IMR-90 (cell line): ENCODE measurements at regions not wholly inside any gene's neighbourhood (a gene's known extent, or its start where the extent isn't known, plus 50 kb on each side); places are given as distances from the start of the nearest gene placed in this dataset.

ENCODE experiments used
- ATAC-seq: fragments of 200-7000 bp; cut with Tn5 transposase; 2 replicates; pipeline ENCODE4 v1.9.1; 2020; ENCODE audit warnings: low read depth, mild to moderate bottlenecking, moderate library complexity
- BruUV-seq: library from RNA; stranded (reverse); fragments of 400-500 nt; replicated peaks from 2 replicates; lab custom pipeline; 2021; lab: Mats Ljungman, UMichigan
- CTCF ChIA-PET: fragments of 300-600 bp; formaldehyde crosslinking; extraction: SDS; loops from one replicate; lab custom pipeline; 2021; ENCODE audit warnings: antibody characterized with exemption; lab: Yijun Ruan, JAX
- POLR2A ChIA-PET: fragments of 300-600 bp; sonication (Branson Sonifier 250); formaldehyde crosslinking; loops from one replicate; lab custom pipeline; 2022; ENCODE audit warnings: antibody characterized with exemption; ENCODE audit not compliant: unreplicated experiment; lab: Charles Lee
- DNase-seq: peaks from one replicate; pipeline ENCODE4 v3.0.0; 2013
- H2AFZ ChIP-seq: replicated peaks from 2 replicates; pipeline ENCODE3; 2013; ENCODE audit warnings: low read length, mild to moderate bottlenecking; ENCODE audit not compliant: poor library complexity
- H2AK5ac ChIP-seq: 2 replicates; pipeline ENCODE4 v1.6.1; 2013; ENCODE audit warnings: low read depth, low read length, inconsistent platforms
- H2AK9ac ChIP-seq: replicated peaks from 2 replicates; pipeline ENCODE3; 2013; ENCODE audit warnings: mild to moderate bottlenecking, low read depth, low read length, moderate library complexity; ENCODE audit not compliant: poor library complexity
- H2BK120ac ChIP-seq: 2 replicates; pipeline ENCODE4 v1.6.1; 2013; ENCODE audit warnings: low read depth, low read length, inconsistent platforms
- H2BK15ac ChIP-seq: 3 replicates; pipeline ENCODE4 v1.6.1; 2013; ENCODE audit warnings: low read depth, low read length, inconsistent platforms
- H2BK20ac ChIP-seq: 2 replicates; pipeline ENCODE4 v1.6.1; 2013; ENCODE audit warnings: low read depth, mild to moderate bottlenecking, inconsistent platforms, low read length, moderate library complexity
- H2BK5ac ChIP-seq: 2 replicates; pipeline ENCODE4 v1.6.1; 2013; ENCODE audit warnings: mild to moderate bottlenecking, low read depth, low read length, inconsistent platforms; ENCODE audit not compliant: poor library complexity, severe bottlenecking
- H3K14ac ChIP-seq: replicated peaks from 2 replicates; pipeline ENCODE4 v1.6.1; 2013; ENCODE audit warnings: low read depth, low read length, inconsistent platforms
- H3K18ac ChIP-seq: 2 replicates; pipeline ENCODE4 v1.6.1; 2013; ENCODE audit warnings: low read depth, low read length, control low read depth
- H3K23ac ChIP-seq: 2 replicates; pipeline ENCODE4 v1.6.1; 2013; ENCODE audit warnings: low read depth, low read length, inconsistent platforms
- H3K27ac ChIP-seq: 2 replicates; pipeline ENCODE4 v1.5.1; 2013; ENCODE audit warnings: mild to moderate bottlenecking, control low read depth, low read length; ENCODE audit not compliant: insufficient read depth
- H3K27me3 ChIP-seq: 2 replicates; pipeline ENCODE4 v1.6.1; 2013; ENCODE audit warnings: low read length; ENCODE audit not compliant: control insufficient read depth, insufficient read depth
- H3K36me3 ChIP-seq: 2 replicates; pipeline ENCODE4 v1.6.1; 2013; ENCODE audit warnings: low read length, mixed read lengths; ENCODE audit not compliant: control insufficient read depth, insufficient read depth
- H3K4ac ChIP-seq: 2 replicates; pipeline ENCODE4 v1.6.1; 2013; ENCODE audit warnings: low read depth, low read length, inconsistent platforms
- H3K4me1 ChIP-seq: 2 replicates; pipeline ENCODE4 v1.6.1; 2013; ENCODE audit warnings: low read length, mixed read lengths; ENCODE audit not compliant: control insufficient read depth, insufficient read depth
- H3K4me2 ChIP-seq: 2 replicates; pipeline ENCODE4 v1.6.1; 2013; ENCODE audit warnings: low read depth, mild to moderate bottlenecking, control low read depth, low read length, moderate library complexity
- H3K4me3 ChIP-seq: 2 replicates; pipeline ENCODE4 v1.5.1; 2013; ENCODE audit warnings: low read depth, mild to moderate bottlenecking, control low read depth, low read length, moderate library complexity; ENCODE audit not compliant: insufficient read depth
- H3K56ac ChIP-seq: 2 replicates; pipeline ENCODE4 v1.6.1; 2013; ENCODE audit warnings: low read length, inconsistent platforms; ENCODE audit not compliant: insufficient read depth; ENCODE audit errors: extremely low read depth
- H3K79me1 ChIP-seq, 2 experiments: 2 replicates each; pipeline ENCODE4 v1.6.1; 2013; ENCODE audit warnings: low read length in 2 of 2, inconsistent platforms in 1 of 2, low read depth in 1 of 2
- H3K9ac ChIP-seq: 2 replicates; pipeline ENCODE4 v1.6.1; 2013; ENCODE audit warnings: low read depth, low read length, control low read depth
- H3K9me1 ChIP-seq: 2 replicates; pipeline ENCODE4 v1.6.1; 2013; ENCODE audit warnings: low read length, inconsistent platforms; ENCODE audit not compliant: insufficient read depth
- H3K9me3 ChIP-seq: 2 replicates; pipeline ENCODE4 v1.6.1; 2013; ENCODE audit warnings: low read length; ENCODE audit not compliant: control insufficient read depth, insufficient read depth
- H4K20me1 ChIP-seq: 2 replicates; pipeline ENCODE4 v1.6.1; 2013; ENCODE audit warnings: low read length, inconsistent platforms; ENCODE audit not compliant: insufficient read depth
- H4K5ac ChIP-seq: 2 replicates; pipeline ENCODE4 v1.6.1; 2013; ENCODE audit warnings: mild to moderate bottlenecking, low read depth, low read length, control low read depth
- H4K8ac ChIP-seq, 2 experiments: 2 replicates each; pipeline ENCODE4 v1.6.1; 2013; ENCODE audit warnings: low read depth in 2 of 2, low read length in 2 of 2, control low read depth in 1 of 2, inconsistent platforms in 1 of 2
- H4K91ac ChIP-seq: 2 replicates; pipeline ENCODE4 v1.6.1; 2013; ENCODE audit warnings: low read depth, low read length, inconsistent platforms; ENCODE audit not compliant: insufficient read depth
- BHLHE40 ChIP-seq: fragments of 150-350 bp; IDR thresholded peaks from 2 replicates; pipeline ENCODE4 v1.6.1; 2016; ENCODE audit warnings: mild to moderate bottlenecking, low read depth, low read length
- CHD1 ChIP-seq: IDR thresholded peaks from 2 replicates; pipeline ENCODE4 v1.6.1; 2012; ENCODE audit warnings: low read depth, low read length, improper control_type of control experiment
- ELK1 ChIP-seq: fragments of 150-350 bp; IDR thresholded peaks from 2 replicates; pipeline ENCODE4 v1.6.1; 2016; ENCODE audit warnings: low read depth, mild to moderate bottlenecking, low read length, moderate library complexity, borderline replicate concordance
- FOS ChIP-seq: fragments of 150-350 bp; IDR thresholded peaks from 2 replicates; pipeline ENCODE4 v1.6.1; 2016; ENCODE audit warnings: low read depth, low read length
- MAFK ChIP-seq: IDR thresholded peaks from 2 replicates; pipeline ENCODE4 v1.6.1; 2012; ENCODE audit warnings: low read depth, low read length, improper control_type of control experiment
- MAZ ChIP-seq: IDR thresholded peaks from 2 replicates; pipeline ENCODE4 v1.6.1; 2012; ENCODE audit warnings: low read depth, mild to moderate bottlenecking, low read length, improper control_type of control experiment, moderate library complexity, borderline replicate concordance
- NFE2L2 ChIP-seq: fragments of 150-350 bp; IDR thresholded peaks from 2 replicates; pipeline ENCODE4 v1.6.1; 2016; ENCODE audit warnings: low read depth, mild to moderate bottlenecking, low read length
- RAD21 ChIP-seq: IDR thresholded peaks from 2 replicates; pipeline ENCODE4 v1.6.1; 2012; ENCODE audit warnings: low read length, improper control_type of control experiment
- RCOR1 ChIP-seq: IDR thresholded peaks from 2 replicates; pipeline ENCODE4 v1.6.1; 2012; ENCODE audit warnings: mild to moderate bottlenecking, low read length, improper control_type of control experiment; ENCODE audit not compliant: insufficient replicate concordance
- RFX5 ChIP-seq: IDR thresholded peaks from 2 replicates; pipeline ENCODE4 v1.8.0; 2012; ENCODE audit warnings: low read depth, mild to moderate bottlenecking, low read length, moderate library complexity
- SMC3 ChIP-seq: fragments of 150-350 bp; IDR thresholded peaks from 2 replicates; pipeline ENCODE4 v1.6.1; 2016; ENCODE audit warnings: low read depth, mild to moderate bottlenecking, antibody characterized with exemption, low read length, moderate library complexity
- dilution Hi-C: fragments of 300-500 bp; cut with HindIII; formaldehyde crosslinking; loops from one replicate; pipeline ENCODE4 v1.14.3; 2018; ENCODE audit warnings: low sequenced_read_pairs; ENCODE audit not compliant: unreplicated experiment
- in situ Hi-C: fragments of 300-500 bp; cut with MboI; formaldehyde crosslinking; loops from 3 replicates; pipeline ENCODE4 v1.14.3; 2019; ENCODE audit warnings: low sequenced_read_pairs, inconsistent platforms, mixed read lengths
- intact Hi-C: fragments of 100-400 bp; cut with micrococcal nuclease; formaldehyde crosslinking; loops from 2 replicates; pipeline ENCODE4 v1.10.0; 2022
- TF ChIP-seq, protein P1 (sequence below): conservative IDR thresholded peaks from 2 replicates; pipeline ENCODE4 v1.5.1; 2012; ENCODE audit warnings: mild to moderate bottlenecking, low read depth, low read length, improper control_type of control experiment

DNA sequence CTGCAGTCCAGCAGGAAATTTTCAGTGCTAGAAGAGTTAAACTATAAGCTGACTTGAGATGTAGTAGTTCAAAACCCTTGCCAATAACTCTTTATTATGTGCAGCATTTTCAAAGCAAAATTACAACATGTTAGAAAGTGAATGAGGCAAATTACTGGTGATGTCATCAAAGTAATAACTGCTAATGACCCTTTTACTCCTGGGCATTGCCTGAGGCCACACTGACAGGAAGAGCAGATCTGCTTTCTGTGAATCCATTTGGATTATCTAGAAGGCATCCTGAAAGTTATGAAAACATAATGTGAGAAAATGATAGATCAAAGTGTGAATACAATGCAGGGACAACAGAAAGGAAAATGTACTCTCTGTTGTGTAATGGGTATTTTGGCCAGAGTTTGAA, 139.6 kb upstream of the TRIB2 start:
- Histone ChIP-seq H2AK9ac (no peak overlapping the region), H3K4me1 (no peaks in the 10 kb centered on the region), H3K4ac (no peak overlapping the region), H3K9me3 (no peaks in the 10 kb centered on the region), H4K5ac (no peak overlapping the region), H2BK5ac (no peak overlapping the region), H4K91ac (no peak overlapping the region), H2AK5ac (no peak overlapping the region), H2BK120ac (no peak overlapping the region), H2BK20ac (no peak overlapping the region), H3K14ac (no peak overlapping the region), H3K9ac (no peak overlapping the region), H2BK15ac (no peak overlapping the region), H2AFZ (no peak overlapping the region), H3K9me1 (no peaks in the 10 kb centered on the region), H3K36me3 (no peaks in the 10 kb centered on the region), H3K27me3 (no peaks in the 10 kb centered on the region), H3K18ac (no peak overlapping the region), H3K27ac (no peak overlapping the region), H4K8ac (no peak overlapping the region), H3K4me2 (no peak overlapping the region), H3K4me3 (no peak overlapping the region), H3K56ac (no peak overlapping the region), H3K79me1 (no peaks in the 10 kb centered on the region), H3K23ac (no peak overlapping the region), H4K20me1 (no peaks in the 10 kb centered on the region)
- intact Hi-C loops: loop anchor here (10.0 kb wide), 1 partner anchor 1072 kb away; no protein-coding TSS in a partner anchor
- DNase-seq (no peak), ATAC-seq (no peak)
- in situ Hi-C loops: no loop called here
- ChIA-PET CTCF (no interaction called here), POLR2A (no interaction called here)
- dilution Hi-C loops: no loop called here
- TF ChIP-seq FOS (no peak), ELK1 (no peak), NFE2L2 (no peak), BHLHE40 (no peak), RFX5 (no peak), MAZ (no peak), RCOR1 (no peak), SMC3 (no peak), MAFK (no peak), CHD1 (no peak), RAD21 (no peak)
- TF ChIP-seq, protein P1, sequence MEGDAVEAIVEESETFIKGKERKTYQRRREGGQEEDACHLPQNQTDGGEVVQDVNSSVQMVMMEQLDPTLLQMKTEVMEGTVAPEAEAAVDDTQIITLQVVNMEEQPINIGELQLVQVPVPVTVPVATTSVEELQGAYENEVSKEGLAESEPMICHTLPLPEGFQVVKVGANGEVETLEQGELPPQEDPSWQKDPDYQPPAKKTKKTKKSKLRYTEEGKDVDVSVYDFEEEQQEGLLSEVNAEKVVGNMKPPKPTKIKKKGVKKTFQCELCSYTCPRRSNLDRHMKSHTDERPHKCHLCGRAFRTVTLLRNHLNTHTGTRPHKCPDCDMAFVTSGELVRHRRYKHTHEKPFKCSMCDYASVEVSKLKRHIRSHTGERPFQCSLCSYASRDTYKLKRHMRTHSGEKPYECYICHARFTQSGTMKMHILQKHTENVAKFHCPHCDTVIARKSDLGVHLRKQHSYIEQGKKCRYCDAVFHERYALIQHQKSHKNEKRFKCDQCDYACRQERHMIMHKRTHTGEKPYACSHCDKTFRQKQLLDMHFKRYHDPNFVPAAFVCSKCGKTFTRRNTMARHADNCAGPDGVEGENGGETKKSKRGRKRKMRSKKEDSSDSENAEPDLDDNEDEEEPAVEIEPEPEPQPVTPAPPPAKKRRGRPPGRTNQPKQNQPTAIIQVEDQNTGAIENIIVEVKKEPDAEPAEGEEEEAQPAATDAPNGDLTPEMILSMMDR: no peak
- BruUV-seq: no TSS peak
